Endometrium (tissue), 2 donors: ENCODE measurements at regions not wholly inside any gene's neighbourhood (a gene's known extent, or its start where the extent isn't known, plus 50 kb on each side); places are given as distances from the start of the nearest gene placed in this dataset.
"Not testable (repeated sequence)": the region's sequence is repeated elsewhere in the genome, so short reads cannot be mapped to it uniquely, and the experiment has no call there.

ENCODE experiments used
- FAIRE-seq: peaks from 2 replicates; lab custom pipeline; 2012; peaks lifted over from hg19 to GRCh38; lab: Jason Lieb, UNC
- donor health status: control.
- donor health status: control.

DNA sequence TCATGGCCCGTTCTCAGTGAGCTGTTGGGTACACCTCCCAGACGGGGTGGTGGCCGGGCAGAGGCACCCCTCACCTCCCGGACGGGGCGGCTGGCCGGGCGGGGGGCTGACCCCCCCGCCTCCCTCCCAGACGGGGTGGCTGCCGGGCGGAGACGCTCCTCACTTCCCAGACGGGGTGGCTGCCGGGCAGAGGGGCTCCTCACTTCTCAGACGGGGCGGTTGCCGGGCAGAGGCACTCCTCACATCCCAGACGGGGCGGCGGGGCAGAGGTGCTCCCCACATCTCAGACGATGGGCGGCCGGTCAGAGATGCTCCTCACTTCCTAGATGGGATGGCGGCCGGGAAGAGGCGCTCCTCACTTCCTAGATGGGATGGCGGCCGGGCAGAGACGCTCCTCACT is 129.7 kb upstream of the DAAM1 start:
- FAIRE-seq, result not testable (repeated sequence)

DNA sequence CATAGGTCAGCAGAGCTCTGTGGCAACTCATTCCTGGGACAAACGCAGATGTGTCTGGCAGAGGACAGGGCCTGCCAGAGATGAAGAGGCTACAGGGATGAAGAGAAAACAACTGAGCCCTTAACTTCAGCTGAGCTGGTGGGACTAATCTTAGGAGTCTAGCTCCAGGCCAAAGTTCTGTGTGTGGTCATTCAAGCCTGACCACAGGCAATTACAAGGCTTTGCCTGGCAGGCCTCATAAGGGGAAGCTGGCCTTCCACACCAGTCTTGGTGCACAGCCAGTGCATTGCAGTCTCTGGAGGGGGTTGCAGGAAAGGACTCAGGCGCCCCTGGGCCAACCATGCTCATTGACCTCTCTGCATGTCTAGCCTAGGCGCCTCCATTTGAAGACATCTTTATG is 127.6 kb upstream of the DAAM1 start:
- FAIRE-seq, result no peak

DNA sequence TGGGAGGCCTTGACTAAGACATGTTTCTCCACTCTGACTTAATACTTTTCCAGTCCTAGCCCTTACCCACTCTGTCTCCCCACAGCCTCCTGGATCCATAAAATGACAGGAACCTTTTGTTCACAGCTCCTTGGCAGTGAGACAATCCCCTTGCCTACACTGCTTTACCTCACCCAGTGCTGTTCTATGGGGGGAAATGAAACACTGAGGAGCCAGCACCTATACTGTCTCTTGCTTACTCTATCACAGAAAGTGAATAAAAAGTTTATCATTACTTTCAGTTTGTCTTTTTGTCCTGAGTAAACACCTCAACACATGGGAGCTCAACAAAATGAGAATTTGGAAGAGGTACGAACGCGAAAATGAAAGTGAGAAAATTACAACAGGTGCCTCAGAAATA is 127.2 kb upstream of the DAAM1 start:
- no peak for FAIRE-seq

DNA sequence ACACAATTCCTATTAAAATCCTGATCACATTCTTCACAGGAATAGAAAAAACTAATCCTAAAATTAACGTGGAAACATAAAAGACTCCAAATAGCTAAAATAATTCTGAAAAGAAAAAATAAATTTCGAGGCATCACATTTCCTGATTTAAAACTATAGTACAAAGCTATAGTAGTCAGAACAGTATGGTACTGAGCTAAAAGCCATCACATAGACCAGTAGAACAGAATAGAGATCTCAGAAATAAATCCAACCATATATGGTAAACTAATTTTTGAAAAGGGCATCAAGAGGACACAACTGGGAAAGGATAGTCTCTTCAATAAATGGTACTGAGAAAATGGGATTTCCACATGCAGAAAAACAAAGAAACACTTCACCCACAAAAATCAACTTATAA is 125.2 kb upstream of the DAAM1 start:
- FAIRE-seq, result no peak

DNA sequence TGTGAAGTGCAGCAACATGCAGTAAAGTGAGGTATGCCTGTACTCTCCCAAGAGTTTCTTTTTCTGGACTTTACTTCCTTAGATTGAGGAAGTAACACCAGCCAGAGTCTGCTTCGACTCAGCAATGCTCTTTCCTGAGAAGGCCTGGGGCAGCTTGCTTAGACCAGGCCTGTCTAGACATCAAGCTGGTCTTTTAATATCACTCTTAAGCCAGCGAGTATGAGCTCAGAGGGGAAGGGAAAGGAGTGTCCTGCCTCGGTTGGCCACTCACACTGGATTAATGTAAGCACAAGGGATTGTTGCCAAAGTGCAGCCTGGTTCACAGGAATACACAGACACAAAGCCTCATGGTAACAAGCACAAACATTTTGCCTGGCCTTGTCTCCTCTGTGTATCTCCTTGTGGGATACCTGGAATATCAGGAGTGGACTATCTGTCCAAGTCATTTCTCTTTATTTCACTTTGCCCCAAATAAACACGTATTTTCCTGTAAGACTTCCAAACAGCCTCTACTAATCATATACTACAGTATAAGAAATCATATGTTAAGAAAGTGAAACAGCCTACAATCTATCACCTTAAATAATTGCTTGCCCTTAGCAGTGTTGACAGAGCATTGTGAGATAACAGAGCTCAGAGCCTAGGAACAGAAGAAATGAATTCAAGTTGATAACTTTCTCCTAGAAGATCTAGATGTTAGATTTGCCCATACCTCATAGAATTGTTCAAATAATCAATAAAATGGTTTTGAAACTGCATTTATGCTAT is 121.2 kb upstream of the DAAM1 start:
- no peak for FAIRE-seq

DNA sequence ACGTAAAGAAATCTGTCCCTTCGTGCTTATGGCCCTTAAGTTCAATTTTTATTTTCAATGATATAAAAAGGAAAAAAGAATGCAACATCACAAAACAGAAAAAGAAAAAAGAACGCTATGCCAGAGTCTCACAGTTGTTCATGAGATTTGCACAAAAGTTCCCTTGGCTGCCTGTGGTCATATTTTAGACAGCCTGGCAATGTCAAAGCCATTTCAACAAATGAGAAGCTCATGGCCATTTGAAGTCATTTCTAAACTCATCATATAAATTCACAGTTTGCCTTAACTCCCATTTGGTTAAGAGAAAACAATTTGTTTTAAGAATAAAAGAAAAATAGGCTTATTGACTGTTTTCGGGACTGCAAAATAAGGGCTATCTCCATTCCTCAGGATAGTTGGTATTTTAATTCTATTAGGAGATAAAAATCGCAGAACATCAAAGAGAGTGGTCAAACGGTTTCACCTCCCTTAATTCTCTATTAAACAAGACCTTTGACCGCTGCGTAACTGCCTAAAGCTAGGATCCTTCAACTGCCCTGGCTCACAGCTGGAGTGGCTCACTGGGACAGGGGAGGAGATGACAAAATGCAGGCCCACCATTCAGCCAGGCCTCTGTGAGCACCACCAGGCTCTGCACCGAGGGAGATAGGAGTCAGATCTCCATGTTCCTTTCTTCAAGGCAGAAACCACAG is 119.2 kb upstream of the DAAM1 start:
- FAIRE-seq, result no peak

DNA sequence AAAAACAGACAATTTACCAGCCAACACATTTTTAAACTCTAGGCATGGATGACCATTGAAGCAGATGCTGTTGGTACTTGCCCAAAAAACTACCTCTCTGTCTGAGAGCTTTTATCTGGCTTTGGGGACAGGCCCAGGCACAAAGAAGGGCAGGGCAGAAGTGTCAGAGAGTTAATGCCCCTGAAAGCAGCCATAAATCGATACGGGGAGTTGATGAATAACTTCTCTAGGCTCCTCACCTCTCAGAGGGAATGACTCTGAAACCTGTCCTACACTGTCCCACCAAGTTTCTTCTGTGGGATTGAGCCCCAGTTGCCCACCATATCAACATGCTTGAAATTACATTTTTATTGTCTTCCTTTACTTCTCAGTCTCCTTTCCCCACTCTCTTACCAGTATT is 113.0 kb upstream of the DAAM1 start:
- no peak for FAIRE-seq

DNA sequence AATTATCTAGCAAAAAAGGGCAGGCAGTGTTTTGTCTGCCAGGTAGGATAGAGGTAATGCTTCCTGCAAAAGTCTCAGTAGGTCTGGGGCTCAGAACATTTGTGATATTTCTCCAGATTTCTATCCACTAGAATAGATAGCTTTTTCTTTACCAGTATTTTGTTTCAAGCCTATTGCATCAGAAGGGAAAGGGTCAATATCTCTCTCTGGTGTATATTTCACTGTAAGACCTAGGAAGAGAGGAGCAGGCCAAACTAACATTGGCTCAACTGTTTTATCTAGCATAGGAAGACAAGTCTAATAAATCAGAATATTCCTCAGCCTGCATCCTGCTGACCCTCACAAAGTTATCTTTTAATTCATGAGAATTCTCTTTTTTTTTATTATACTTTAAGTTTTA is 106.7 kb upstream of the DAAM1 start:
- no peak for FAIRE-seq

DNA sequence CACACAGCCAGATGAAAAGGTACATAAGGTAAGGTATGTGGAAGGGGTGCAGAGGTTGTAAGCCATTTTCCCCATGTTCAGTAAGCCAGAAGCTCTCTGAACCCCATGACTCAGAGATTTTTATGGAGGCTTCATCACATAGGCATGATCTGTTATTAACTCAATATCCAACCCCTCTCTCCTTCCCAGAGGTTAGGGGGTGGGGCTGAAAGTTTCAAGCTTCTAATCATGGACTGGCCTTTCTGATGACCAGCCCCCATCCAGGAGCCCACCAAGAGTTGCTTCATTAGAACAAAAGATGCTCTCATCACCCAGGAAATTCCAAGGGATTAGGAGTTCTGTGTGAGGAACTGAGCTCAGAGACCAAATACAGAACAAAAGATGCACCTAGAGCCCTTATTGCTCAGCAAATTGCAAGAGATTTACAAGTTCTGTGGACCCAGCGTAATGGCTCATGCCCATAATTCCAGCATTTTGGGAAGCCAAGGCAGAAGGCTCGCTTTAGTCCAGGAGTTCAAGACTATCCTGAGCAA is 103.2 kb upstream of the DAAM1 start:
- FAIRE-seq, result no peak

DNA sequence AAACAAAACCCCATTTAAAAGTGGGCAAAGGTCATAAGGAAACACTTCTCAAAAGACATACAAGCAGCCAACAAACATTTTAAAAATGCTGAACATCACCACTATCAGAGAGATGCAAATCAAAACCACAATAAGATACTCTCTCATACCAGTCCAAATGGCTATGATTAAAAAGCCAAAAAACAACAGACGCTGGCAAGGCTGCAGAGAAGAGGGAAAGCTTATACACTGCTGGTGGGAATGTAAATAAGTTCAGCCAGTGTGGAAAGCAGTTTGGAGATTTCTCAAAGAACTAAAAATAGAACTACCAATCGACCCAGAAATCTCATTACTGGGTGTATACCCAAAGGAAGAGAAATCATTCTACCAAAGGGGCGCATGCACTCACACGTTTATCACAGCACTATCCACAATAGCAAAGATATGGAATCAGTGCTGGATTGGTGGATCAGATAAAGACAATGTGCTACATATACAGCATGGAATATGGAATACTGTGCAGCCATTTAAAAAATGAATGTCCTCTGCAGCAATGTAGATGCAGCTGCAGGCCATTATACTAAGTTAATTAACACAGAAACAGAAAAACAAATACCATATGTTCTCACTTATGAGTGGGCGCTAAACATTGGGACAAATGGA is 102.1 kb upstream of the DAAM1 start:
- no peak for FAIRE-seq

DNA sequence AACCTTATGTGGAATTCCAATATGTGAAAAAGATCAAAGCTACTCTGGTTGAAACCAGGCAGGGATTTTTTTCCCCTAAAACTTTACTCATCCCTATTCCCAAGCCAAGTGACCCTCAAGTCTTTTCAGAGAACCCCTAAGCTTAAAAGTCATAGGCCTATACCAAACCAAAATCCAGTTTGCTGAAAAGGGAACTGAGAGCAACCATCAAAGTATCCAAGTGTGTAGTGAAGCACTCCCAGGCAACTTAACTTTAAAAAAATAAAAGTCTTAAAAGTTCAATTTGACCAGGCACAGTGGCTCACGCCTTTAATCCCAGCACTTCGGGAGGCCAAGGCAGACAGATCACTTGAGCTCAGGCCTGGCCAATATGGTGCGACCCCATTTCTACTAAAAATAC is 101.2 kb upstream of the DAAM1 start:
- no peak for FAIRE-seq

DNA sequence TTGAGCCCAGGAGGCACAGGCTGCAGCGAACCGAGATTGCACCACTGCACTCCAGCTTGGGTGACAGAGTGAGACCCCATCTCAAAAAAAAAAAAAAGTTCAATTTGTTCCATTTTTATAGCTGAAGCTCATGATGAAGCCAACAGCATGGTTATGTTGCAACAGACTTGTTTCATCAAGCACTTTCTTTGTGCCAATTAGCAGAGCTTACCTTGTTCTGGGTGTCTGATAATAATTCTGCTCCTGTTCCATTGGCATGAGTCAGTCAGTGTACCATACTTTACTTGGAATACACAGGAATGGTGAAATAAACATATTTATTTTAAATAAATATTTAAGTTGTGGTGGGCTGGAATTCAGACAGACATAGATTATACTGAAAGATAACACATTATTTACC is 100.8 kb upstream of the DAAM1 start:
- FAIRE-seq, result no peak

DNA sequence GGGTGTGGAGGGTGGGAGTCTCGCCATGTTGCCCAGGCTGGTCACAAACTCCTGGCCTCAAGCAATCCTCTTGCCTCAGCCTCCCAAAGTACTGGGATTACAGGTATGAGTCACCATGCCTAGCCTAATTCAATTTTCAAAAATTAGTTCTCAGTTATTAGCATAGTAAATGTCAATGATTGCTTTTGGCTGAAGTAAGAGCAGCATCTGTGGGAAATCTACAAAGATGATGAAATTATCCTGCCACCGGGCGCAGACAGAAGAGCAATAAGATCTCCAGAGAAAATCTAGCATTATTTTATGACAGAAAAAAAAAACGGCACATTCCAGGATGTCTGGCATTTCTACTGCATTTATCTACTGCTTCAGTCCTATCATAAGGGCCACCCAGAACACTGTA is 97.9 kb upstream of the DAAM1 start:
- FAIRE-seq, result no peak

DNA sequence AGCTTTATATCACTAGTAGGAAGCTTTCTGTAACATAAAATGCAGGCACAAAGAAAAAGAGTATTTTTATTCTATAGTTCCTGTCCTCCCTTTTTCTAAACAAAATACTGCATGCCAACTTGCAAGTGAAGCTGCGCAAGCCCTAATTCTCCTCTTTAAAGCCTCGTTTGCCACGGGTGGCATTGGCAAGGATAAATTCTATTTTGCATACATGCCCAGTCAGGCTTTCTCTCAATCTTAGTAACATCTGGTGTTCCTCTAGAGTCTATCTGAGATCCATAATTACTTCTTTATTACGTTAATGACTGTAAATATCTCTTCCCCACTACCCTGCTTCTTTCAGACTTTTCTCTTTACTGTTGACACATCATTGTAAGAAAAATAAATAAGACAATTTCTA is 97.1 kb upstream of the DAAM1 start:
- FAIRE-seq, result no peak

DNA sequence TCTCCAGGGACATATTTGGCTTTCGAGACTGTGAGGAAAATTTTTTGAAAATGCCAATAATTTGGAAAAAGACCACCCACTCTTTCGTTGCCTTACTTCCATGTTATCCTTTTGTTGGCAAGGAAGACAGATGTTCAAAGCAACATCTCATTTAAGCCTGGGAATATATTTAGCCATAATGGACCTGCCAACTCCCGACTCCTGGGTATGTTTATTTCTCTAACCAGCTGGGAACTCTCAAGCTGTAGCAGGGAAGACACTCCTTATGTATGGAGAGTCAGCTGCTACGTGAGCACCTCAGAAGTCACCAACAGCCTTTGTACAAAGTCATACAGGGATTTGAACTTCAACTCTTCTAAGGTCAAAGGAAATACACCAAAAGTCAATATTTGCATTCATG is 96.5 kb upstream of the DAAM1 start:
- FAIRE-seq, result no peak

DNA sequence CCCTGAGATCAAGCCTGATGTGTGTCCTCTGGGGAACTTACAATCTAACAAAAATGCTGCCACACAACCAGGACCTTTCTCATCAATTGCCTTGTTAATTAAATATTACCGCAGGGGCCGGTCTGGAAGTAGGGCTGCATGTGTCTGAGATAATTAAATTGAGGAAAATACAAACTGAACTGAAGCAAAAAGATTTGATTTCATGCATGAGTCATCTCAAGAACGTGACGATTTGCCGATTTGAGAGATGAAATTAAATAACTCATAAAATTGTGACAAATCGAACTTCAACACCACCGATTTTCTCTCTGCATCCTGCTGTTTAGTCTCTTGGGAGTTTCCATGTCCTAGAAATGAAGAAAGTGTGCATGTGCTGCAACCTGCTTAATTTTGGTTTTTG is 94.6 kb upstream of the DAAM1 start:
- no peak for FAIRE-seq

DNA sequence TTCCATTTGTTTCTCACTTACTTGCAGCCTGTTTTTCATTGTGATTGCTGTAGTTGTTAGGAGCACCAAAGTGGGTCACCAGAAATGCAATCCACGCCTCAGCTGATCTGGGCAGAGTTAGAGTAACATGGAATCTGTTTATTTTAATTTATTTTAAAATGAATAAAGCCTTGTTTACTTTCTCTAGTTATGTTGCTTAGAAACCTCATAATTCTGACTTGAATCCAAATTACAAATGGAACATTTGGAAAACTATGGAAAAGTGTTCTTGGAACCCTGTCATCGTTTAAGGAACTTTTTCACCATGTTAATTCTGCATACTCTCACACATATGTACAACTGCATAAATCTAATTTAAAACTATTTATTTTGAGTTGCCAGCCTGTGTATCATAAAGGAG is 92.2 kb upstream of the DAAM1 start:
- no peak for FAIRE-seq

DNA sequence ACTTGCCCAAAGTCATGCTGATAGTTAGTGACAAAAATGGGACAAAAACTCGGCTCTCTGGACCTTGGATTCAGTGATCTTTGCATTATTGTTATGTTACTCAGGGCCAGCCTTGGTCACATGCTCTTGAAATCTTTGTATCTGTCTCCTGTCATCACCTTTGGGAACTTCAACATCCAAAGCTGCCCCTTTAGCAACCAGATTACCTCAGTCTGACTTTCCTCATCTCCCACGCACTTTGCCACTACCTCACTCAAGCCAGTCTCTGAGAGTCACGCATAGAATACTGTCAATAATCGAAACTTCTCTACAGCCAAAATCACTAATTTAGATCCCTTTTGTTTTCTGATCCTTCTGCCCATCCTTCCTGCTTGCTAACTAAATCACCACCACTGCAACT is 90.8 kb upstream of the DAAM1 start:
- no peak for FAIRE-seq

DNA sequence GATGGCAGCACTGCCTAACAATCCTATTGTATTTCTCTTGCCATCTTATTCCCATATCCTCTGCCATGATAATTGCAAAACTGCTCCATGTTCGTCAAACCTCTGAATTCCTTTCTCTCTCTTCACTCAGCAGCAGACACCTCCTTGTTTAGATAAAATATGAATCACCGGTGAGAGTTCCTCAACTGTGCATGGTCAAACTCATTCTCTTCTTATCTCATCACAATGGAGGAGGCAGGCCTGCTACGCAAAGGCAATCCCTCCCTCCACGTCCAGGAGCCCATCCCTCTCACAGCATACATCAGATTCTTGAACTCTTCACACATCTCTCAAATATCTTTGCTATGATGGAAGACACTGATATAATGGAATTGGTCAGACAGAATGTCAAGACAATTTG is 90.1 kb upstream of the DAAM1 start:
- FAIRE-seq, result no peak

DNA sequence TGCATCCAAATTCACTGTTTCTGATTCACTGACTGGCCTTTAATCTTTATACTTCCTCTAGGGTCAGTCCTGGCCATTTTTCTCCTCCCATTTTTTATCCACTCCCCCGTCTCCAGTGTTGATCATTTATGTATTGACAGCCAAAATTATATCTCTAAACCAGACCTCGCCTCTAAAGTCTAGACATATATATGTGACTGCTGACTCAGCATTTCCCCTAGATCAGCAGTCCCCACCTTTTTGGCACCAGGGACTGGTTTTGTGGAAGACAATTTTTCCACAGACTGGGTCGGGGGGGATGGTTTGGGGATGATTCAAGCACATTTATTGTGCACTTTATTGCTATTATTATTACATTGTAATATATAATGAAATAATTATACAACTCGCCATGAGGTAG is 88.3 kb upstream of the DAAM1 start:
- no peak for FAIRE-seq

DNA sequence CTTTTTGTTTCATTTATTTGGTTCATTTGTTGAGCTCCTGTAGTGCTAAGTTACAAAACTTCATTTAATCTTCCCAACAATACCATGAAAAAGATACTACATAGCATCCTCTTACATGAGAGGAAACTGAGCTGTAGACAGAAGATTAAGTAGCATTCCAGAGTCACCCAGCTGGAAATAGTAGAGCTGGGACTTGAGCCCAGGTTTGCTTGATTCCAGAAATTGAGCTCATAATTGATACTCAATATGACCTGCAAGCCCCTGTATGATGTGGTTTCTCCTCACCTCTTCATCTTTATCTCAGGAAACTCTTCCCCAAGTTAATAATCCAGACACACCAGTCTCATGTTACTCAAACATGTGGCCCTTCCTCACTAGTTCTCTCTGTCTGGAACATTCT is 87.0 kb upstream of the DAAM1 start:
- FAIRE-seq, result no peak

DNA sequence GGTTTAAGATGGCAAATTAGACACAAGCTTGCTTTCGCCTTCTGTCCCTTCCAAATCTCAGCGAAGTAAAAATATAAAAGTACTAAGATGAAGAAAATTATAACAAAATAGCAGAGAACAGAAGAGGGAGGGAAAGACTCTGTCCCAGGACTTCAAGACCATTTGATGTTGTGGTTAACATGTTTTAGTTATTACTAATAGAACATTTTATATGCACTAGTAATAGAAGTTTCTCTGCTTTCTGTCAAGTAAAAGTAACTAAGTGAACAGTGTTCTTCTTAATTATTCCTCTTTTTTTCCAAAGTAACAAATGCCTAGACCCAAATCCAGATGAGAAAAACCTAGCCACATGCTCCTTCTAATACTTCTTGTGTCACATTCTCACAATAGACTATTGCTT is 85.1 kb upstream of the DAAM1 start:
- no peak for FAIRE-seq

DNA sequence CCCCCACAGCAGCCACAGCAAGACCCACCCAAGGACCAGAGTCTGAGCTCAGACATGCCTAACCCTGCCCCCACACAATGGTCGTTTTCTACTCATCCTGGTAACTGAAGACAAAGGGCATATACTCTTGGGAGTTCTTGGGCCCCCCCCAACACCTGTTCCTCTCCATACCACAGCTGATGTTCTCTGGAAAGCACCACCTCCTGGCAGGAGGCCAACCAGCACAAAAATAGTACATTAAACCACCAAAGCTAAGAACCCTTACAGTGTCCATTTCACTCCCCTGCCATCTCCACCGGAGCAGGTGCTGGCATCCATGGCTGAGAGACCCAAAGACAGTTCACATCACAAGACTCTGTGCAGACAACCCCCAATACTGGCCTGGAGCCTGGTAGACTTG is 80.6 kb upstream of the DAAM1 start:
- no peak for FAIRE-seq
